Karpas-422 (cell line): ENCODE measurements at regions not wholly inside any gene's neighbourhood (a gene's known extent, or its start where the extent isn't known, plus 50 kb on each side); places are given as distances from the start of the nearest gene placed in this dataset.
"Not testable (repeated sequence)": the region's sequence is repeated elsewhere in the genome, so short reads cannot be mapped to it uniquely, and the experiment has no call there.

Source experiments
- DNase-seq: peaks from one replicate; pipeline ENCODE4 v3.0.0-alpha.2; 2015
- H2AFZ ChIP-seq: fragments of 200-600 bp; sonication (generic); 2 replicates; pipeline ENCODE4 v1.6.1; 2014; ENCODE audit warnings: antibody characterized with exemption, low read length, mixed read lengths
- H3K27ac ChIP-seq: fragments of 200-600 bp; sonication (generic); 2 replicates; pipeline ENCODE4 v1.5.1; 2014; ENCODE audit warnings: mild to moderate bottlenecking, low read length, moderate library complexity
- H3K27me3 ChIP-seq: fragments of 200-600 bp; sonication (generic); 2 replicates; pipeline ENCODE4 v1.6.1; 2014; ENCODE audit warnings: low read length, mixed read lengths
- H3K36me3 ChIP-seq: fragments of 200-600 bp; sonication (generic); 2 replicates; pipeline ENCODE4 v1.6.1; 2014; ENCODE audit warnings: low read length, mixed read lengths; ENCODE audit not compliant: insufficient read depth
- H3K4me1 ChIP-seq: fragments of 200-600 bp; sonication (generic); 2 replicates; pipeline ENCODE4 v1.6.1; 2014; ENCODE audit warnings: mild to moderate bottlenecking, low read length, mixed read lengths
- H3K4me2 ChIP-seq: fragments of 200-600 bp; sonication (generic); 2 replicates; pipeline ENCODE4 v1.6.1; 2014; ENCODE audit warnings: low read length, low read depth, mild to moderate bottlenecking; ENCODE audit not compliant: poor library complexity, severe bottlenecking
- H3K4me3 ChIP-seq: fragments of 200-600 bp; sonication (generic); 2 replicates; pipeline ENCODE4 v1.5.1; 2014; ENCODE audit warnings: mild to moderate bottlenecking, antibody characterized with exemption, low read length, mixed read lengths
- H3K79me2 ChIP-seq: fragments of 200-600 bp; sonication (generic); 2 replicates; pipeline ENCODE4 v1.6.1; 2014; ENCODE audit warnings: mild to moderate bottlenecking, low read length, mixed read lengths
- H3K9ac ChIP-seq: fragments of 200-600 bp; sonication (generic); 2 replicates; pipeline ENCODE4 v1.6.0; 2014; ENCODE audit warnings: low read length
- H3K9me2 ChIP-seq: fragments of 200-600 bp; sonication (generic), shearing (Covaris generic); replicated peaks from 2 replicates; pipeline ENCODE4 v1.6.0; 2014; ENCODE audit warnings: mild to moderate bottlenecking, low read length, moderate library complexity; ENCODE audit not compliant: insufficient read depth
- H3K9me3 ChIP-seq: fragments of 300-700, 200-600 bp; sonication (generic); 2 replicates; pipeline ENCODE4 v1.6.1; 2014; ENCODE audit warnings: low read length, mixed read lengths
- H4K20me1 ChIP-seq: fragments of 200-600 bp; sonication (generic); 2 replicates; pipeline ENCODE4 v1.6.1; 2014; ENCODE audit warnings: mild to moderate bottlenecking, antibody characterized with exemption, low read length, low read depth; ENCODE audit not compliant: insufficient read depth

- Histone ChIP-seq H3K27me3 (no peaks in the 10 kb centered on the region), H3K9ac (no peak overlapping the region), H3K9me2 (no peaks in the 10 kb centered on the region), H3K36me3 (no peaks in the 10 kb centered on the region), H3K4me2 (no peak overlapping the region), H3K79me2 (no peaks in the 10 kb centered on the region), H3K9me3 (no peaks in the 10 kb centered on the region), H2AFZ (no peak overlapping the region), H3K4me3 (no peak overlapping the region), H3K4me1 (no peaks in the 10 kb centered on the region), H3K27ac (no peak overlapping the region), H4K20me1 (no peaks in the 10 kb centered on the region)
- DNase-seq: no peak
Observed at GRCh38 chrX:468979-469378, 82.3 kb upstream of the PPP2R3B start.

- H3K4me2 ChIP-seq: no peak overlapping the region
- H3K27ac ChIP-seq: no peak overlapping the region
- no peak overlapping the region for H3K9ac ChIP-seq
- no peaks in the 10 kb centered on the region for H4K20me1 ChIP-seq
- no peaks in the 10 kb centered on the region for H3K27me3 ChIP-seq
- H3K9me3 ChIP-seq: no peaks in the 10 kb centered on the region
- DNase-seq: no peak
- H3K79me2 ChIP-seq: no peaks in the 10 kb centered on the region
- H2AFZ ChIP-seq: no peak overlapping the region
- H3K4me1 ChIP-seq: no peaks in the 10 kb centered on the region
- no peaks in the 10 kb centered on the region for H3K9me2 ChIP-seq
- H3K36me3 ChIP-seq: no peaks in the 10 kb centered on the region
- no peak overlapping the region for H3K4me3 ChIP-seq
Observed at GRCh38 chrX:470686-471085, 84.0 kb upstream of the PPP2R3B start.

- H3K9me3 ChIP-seq: no peaks in the 10 kb centered on the region
- H4K20me1 ChIP-seq: no peaks in the 10 kb centered on the region
- H3K4me3 ChIP-seq: no peak overlapping the region
- no peaks in the 10 kb centered on the region for H3K79me2 ChIP-seq
- no peaks in the 10 kb centered on the region for H3K36me3 ChIP-seq
- H3K4me1 ChIP-seq: no peaks in the 10 kb centered on the region
- H3K9ac ChIP-seq: no peak overlapping the region
- no peak for DNase-seq
- H3K4me2 ChIP-seq: no peak overlapping the region
- no peaks in the 10 kb centered on the region for H3K27me3 ChIP-seq
- H3K27ac ChIP-seq: no peak overlapping the region
- H2AFZ ChIP-seq: no peak overlapping the region
- no peaks in the 10 kb centered on the region for H3K9me2 ChIP-seq
Observed at GRCh38 chrX:471281-471680, 84.6 kb upstream of the PPP2R3B start.

- not testable (repeated sequence) for H2AFZ ChIP-seq, DNase-seq, H3K9me3 ChIP-seq, H3K4me2 ChIP-seq, H3K4me1 ChIP-seq, H4K20me1 ChIP-seq, H3K4me3 ChIP-seq, H3K9ac ChIP-seq, H3K27ac ChIP-seq, H3K36me3 ChIP-seq, H3K9me2 ChIP-seq, H3K79me2 ChIP-seq, H3K27me3 ChIP-seq
Observed at GRCh38 chrX:472275-472674, 85.6 kb upstream of the PPP2R3B start.

- Histone ChIP-seq H3K9me2 (no peaks in the 10 kb centered on the region), H3K27me3 (no peaks in the 10 kb centered on the region), H3K9me3 (no peaks in the 10 kb centered on the region), H3K27ac (no peak overlapping the region), H3K9ac (no peak overlapping the region), H2AFZ (no peak overlapping the region), H4K20me1 (no peaks in the 10 kb centered on the region), H3K4me1 (no peaks in the 10 kb centered on the region), H3K79me2 (no peaks in the 10 kb centered on the region), H3K4me3 (no peak overlapping the region), H3K36me3 (no peaks in the 10 kb centered on the region), H3K4me2 (no peak overlapping the region)
- no peak for DNase-seq
Observed at GRCh38 chrX:475926-476723, 89.4 kb upstream of the PPP2R3B start.

GRCh38 chrX:476724-477075 is 90.0 kb upstream of the PPP2R3B start:
- no peaks in the 10 kb centered on the region for H3K9me3 ChIP-seq
- H4K20me1 ChIP-seq: no peaks in the 10 kb centered on the region

GRCh38 chrX:477441-478012 is 90.8 kb upstream of the PPP2R3B start:
- Histone ChIP-seq H3K4me1 (no peaks in the 10 kb centered on the region), H3K4me2 (no peak overlapping the region), H3K27ac (no peak overlapping the region), H3K27me3 (no peaks in the 10 kb centered on the region), H2AFZ (no peak overlapping the region), H3K9me2 (no peaks in the 10 kb centered on the region), H3K9me3 (no peaks in the 10 kb centered on the region), H3K79me2 (no peaks in the 10 kb centered on the region), H3K9ac (no peak overlapping the region), H3K4me3 (no peak overlapping the region), H3K36me3 (no peaks in the 10 kb centered on the region), H4K20me1 (no peaks in the 10 kb centered on the region)
- DNase-seq: no peak

More at GRCh38 chrX:476724-477075, 90.0 kb upstream of the PPP2R3B start:
- H3K9ac ChIP-seq: no peak overlapping the region
- H3K4me1 ChIP-seq: no peaks in the 10 kb centered on the region
- no peaks in the 10 kb centered on the region for H3K9me2 ChIP-seq
- no peaks in the 10 kb centered on the region for H3K27me3 ChIP-seq
- H3K27ac ChIP-seq: no peak overlapping the region
- no peak overlapping the region for H2AFZ ChIP-seq
- no peaks in the 10 kb centered on the region for H3K79me2 ChIP-seq
- H3K4me2 ChIP-seq: no peak overlapping the region
- DNase-seq: no peak
- no peak overlapping the region for H3K4me3 ChIP-seq
- no peaks in the 10 kb centered on the region for H3K36me3 ChIP-seq

- Histone ChIP-seq H3K9me3 (no peaks in the 10 kb centered on the region; the same call in 1 of the 2 replicates), H2AFZ (no peak overlapping the region), H3K9ac (no peak overlapping the region), H4K20me1 (no peaks in the 10 kb centered on the region), H3K9me2 (no peaks in the 10 kb centered on the region), H3K27ac (no peak overlapping the region), H3K36me3 (no peaks in the 10 kb centered on the region), H3K79me2 (no peaks in the 10 kb centered on the region), H3K4me2 (no peak overlapping the region), H3K4me3 (no peak overlapping the region), H3K4me1 (no peaks in the 10 kb centered on the region), H3K27me3 (no peaks in the 10 kb centered on the region)
- no peak for DNase-seq
Observed at GRCh38 chrX:479273-479981, 92.7 kb upstream of the PPP2R3B start.
